ENCODE measurements at regions not wholly inside any gene's neighbourhood (a gene's known extent, or its start where the extent isn't known, plus 50 kb on each side); places are given as distances from the start of the nearest gene placed in this dataset.
A peak's percentile ranks its signal among the peaks of the same experiment; 100 is the strongest.
"Not testable (repeated sequence)": the region's sequence is repeated elsewhere in the genome, so short reads cannot be mapped to it uniquely, and the experiment has no call there.

- H3K27ac Mint-ChIP-seq: no peak overlapping the region
- H3K4me1 Mint-ChIP-seq (ENCODE audit: low read depth): no peaks in the 10 kb centered on the region
- no peak for DNase-seq (ENCODE audit: low spot score)
- H3K36me3 Mint-ChIP-seq (ENCODE audit: low read depth): no peaks in the 10 kb centered on the region
- no peak overlapping the region for H3K4me3 Mint-ChIP-seq
- H3K9me3 Mint-ChIP-seq: peaks cover 3% of the 10 kb centered on the region
- H3K27me3 Mint-ChIP-seq (ENCODE audit: insufficient read depth): peaks cover 2% of the 10 kb centered on the region
- intact Hi-C loops (cut with micrococcal nuclease): no loop called here
Observed at GRCh38 chrX:55326985-55327384, 62.3 kb upstream of the PAGE3 start.

- H3K4me3 Mint-ChIP-seq: no peak overlapping the region
- no peaks in the 10 kb centered on the region for H3K9me3 Mint-ChIP-seq
- intact Hi-C loops (cut with micrococcal nuclease): no loop called here
- no peak for DNase-seq (ENCODE audit: low spot score)
- H3K36me3 Mint-ChIP-seq (ENCODE audit: low read depth): no peaks in the 10 kb centered on the region
- no peak overlapping the region for H3K27ac Mint-ChIP-seq
- H3K4me1 Mint-ChIP-seq (ENCODE audit: low read depth): no peaks in the 10 kb centered on the region
- no peaks in the 10 kb centered on the region for H3K27me3 Mint-ChIP-seq (ENCODE audit: insufficient read depth)
Observed at GRCh38 chrX:55335296-55335695, 70.6 kb upstream of the PAGE3 start.

- Mint-ChIP-seq H3K27ac (no peak overlapping the region), H3K4me3 (no peak overlapping the region), H3K9me3 (no peaks in the 10 kb centered on the region), H3K27me3 (ENCODE audit: insufficient read depth) (no peaks in the 10 kb centered on the region), H3K4me1 (ENCODE audit: low read depth) (peaks cover 4% of the 10 kb centered on the region), H3K36me3 (ENCODE audit: low read depth) (no peaks in the 10 kb centered on the region)
- DNase-seq (ENCODE audit: low spot score): no peak
- intact Hi-C loops (cut with micrococcal nuclease): no loop called here
Observed at GRCh38 chrX:55336176-55336575, 71.5 kb upstream of the PAGE3 start.

GRCh38 chrX:55340896-55341433, 76.2 kb upstream of the PAGE3 start:
- Mint-ChIP-seq H3K9me3 (no peaks in the 10 kb centered on the region), H3K27ac (no peak overlapping the region), H3K36me3 (ENCODE audit: low read depth) (no peaks in the 10 kb centered on the region), H3K27me3 (ENCODE audit: insufficient read depth) (no peaks in the 10 kb centered on the region), H3K4me1 (ENCODE audit: low read depth) (peaks cover 16% of the 10 kb centered on the region), H3K4me3 (no peak overlapping the region)
- intact Hi-C loops (cut with micrococcal nuclease): loop anchor here (5.0 kb wide), 3 partner anchors 284 to 534 kb away; partner anchors contain the start of gene MAGED2
- DNase-seq (ENCODE audit: low spot score): no peak

- Mint-ChIP-seq H3K27me3 (ENCODE audit: insufficient read depth) (no peaks in the 10 kb centered on the region), H3K27ac (peak overlapping the region; percentile 5), H3K36me3 (ENCODE audit: low read depth) (no peaks in the 10 kb centered on the region), H3K9me3 (no peaks in the 10 kb centered on the region), H3K4me1 (ENCODE audit: low read depth) (peaks cover 16% of the 10 kb centered on the region), H3K4me3 (peak overlapping the region; percentile 37)
- DNase-seq (ENCODE audit: low spot score): peak; percentile 20
- intact Hi-C loops (cut with micrococcal nuclease): loop anchor here (1.0 to 5.0 kb wide), 4 partner anchors 208 to 536 kb away; partner anchors contain the start of gene MAGED2
Observed at GRCh38 chrX:55342533-55343501, 78.1 kb upstream of the PAGE3 start.

GRCh38 chrX:55356609-55357008, 91.9 kb upstream of the PAGE3 start:
- Mint-ChIP-seq H3K27ac (no peak overlapping the region), H3K36me3 (ENCODE audit: low read depth) (no peaks in the 10 kb centered on the region), H3K9me3 (peaks cover 12% of the 10 kb centered on the region), H3K4me1 (ENCODE audit: low read depth) (no peaks in the 10 kb centered on the region), H3K4me3 (no peak overlapping the region), H3K27me3 (ENCODE audit: insufficient read depth) (no peaks in the 10 kb centered on the region)
- intact Hi-C loops (cut with micrococcal nuclease): no loop called here
- DNase-seq (ENCODE audit: low spot score): no peak

- Mint-ChIP-seq H3K27ac (no peak overlapping the region), H3K4me3 (no peak overlapping the region), H3K9me3 (peaks cover 12% of the 10 kb centered on the region), H3K4me1 (ENCODE audit: low read depth) (no peaks in the 10 kb centered on the region), H3K36me3 (ENCODE audit: low read depth) (no peaks in the 10 kb centered on the region), H3K27me3 (ENCODE audit: insufficient read depth) (no peaks in the 10 kb centered on the region)
- intact Hi-C loops (cut with micrococcal nuclease): no loop called here
- no peak for DNase-seq (ENCODE audit: low spot score)
Observed at GRCh38 chrX:55357236-55357635, 92.5 kb upstream of the PAGE3 start.

GRCh38 chrX:55379396-55379795, 72.5 kb upstream of the MAGEH1 start:
- Mint-ChIP-seq H3K27me3 (ENCODE audit: insufficient read depth) (no peaks in the 10 kb centered on the region), H3K36me3 (ENCODE audit: low read depth) (no peaks in the 10 kb centered on the region), H3K4me3 (no peak overlapping the region), H3K4me1 (ENCODE audit: low read depth) (no peaks in the 10 kb centered on the region), H3K9me3 (peaks cover 8% of the 10 kb centered on the region), H3K27ac (no peak overlapping the region)
- intact Hi-C loops (cut with micrococcal nuclease): no loop called here
- DNase-seq (ENCODE audit: low spot score): no peak

- Mint-ChIP-seq H3K9me3 (peaks cover 19% of the 10 kb centered on the region), H3K27ac (no peak overlapping the region), H3K27me3 (ENCODE audit: insufficient read depth) (no peaks in the 10 kb centered on the region), H3K36me3 (ENCODE audit: low read depth) (no peaks in the 10 kb centered on the region), H3K4me3 (no peak overlapping the region), H3K4me1 (ENCODE audit: low read depth) (no peaks in the 10 kb centered on the region)
- intact Hi-C loops (cut with micrococcal nuclease): no loop called here
- no peak for DNase-seq (ENCODE audit: low spot score)
Observed at GRCh38 chrX:55389376-55389775, 62.6 kb upstream of the MAGEH1 start.

GRCh38 chrX:55396836-55397235, 55.1 kb upstream of the MAGEH1 start:
- intact Hi-C loops (cut with micrococcal nuclease); H3K9me3 Mint-ChIP-seq; H3K4me1 Mint-ChIP-seq (ENCODE audit: low read depth); H3K27ac Mint-ChIP-seq; H3K27me3 Mint-ChIP-seq (ENCODE audit: insufficient read depth); H3K4me3 Mint-ChIP-seq; DNase-seq (ENCODE audit: low spot score); H3K36me3 Mint-ChIP-seq (ENCODE audit: low read depth): not testable (repeated sequence)
